ENCODE measurements at regions not wholly inside any gene's neighbourhood (a gene's known extent, or its start where the extent isn't known, plus 50 kb on each side); places are given as distances from the start of the nearest gene placed in this dataset.

- TF ChIP-seq CTCF (conservative IDR thresholded peaks at IDR 0.05; ENCODE audit: low read depth, low read length) (no peak), EZH2 (IDR thresholded peaks at IDR 0.05; ENCODE audit: borderline replicate concordance, low read depth, low read length, poor library complexity, severe bottlenecking) (no peak)
Observed at GRCh38 chr13:74669149-74669548, 534.9 kb upstream of the KLF12 start.
